ENCODE measurements at regions not wholly inside any gene's neighbourhood (a gene's known extent, or its start where the extent isn't known, plus 50 kb on each side); places are given as distances from the start of the nearest gene placed in this dataset.

GRCh38 chr1:167156466-167156865, 62.6 kb downstream of the STYXL2 start:
- peaks cover under 1 to 15% of the 10 kb centered on the region in 2 donors for H3K27me3 Mint-ChIP-seq
- CTCF ChIA-PET, result interaction anchor here in 1 of 2 donors (0.6 kb wide), 1 partner anchor 95 kb away, joined by 3 read pairs; no protein-coding TSS in a partner anchor
- H3K9me3 Mint-ChIP-seq, result no peaks in the 10 kb centered on the region
- no peak overlapping the region for H3K4me3 Mint-ChIP-seq
- Histone ChIP-seq H3K4me1 (ENCODE audit: control insufficient read depth in 1 of 2, extremely low read depth in 1 of 2, insufficient read depth in 2 of 2, low read length in 2 of 2) (no peaks in the 10 kb centered on the region), H3K27ac (ENCODE audit: low read length) (no peak overlapping the region), H3K36me3 (ENCODE audit: control insufficient read depth in 2 of 2, extremely low read depth in 1 of 2, insufficient read depth in 1 of 2, low read length in 1 of 2) (no peaks in the 10 kb centered on the region), H3K4me3 (ENCODE audit: control insufficient read depth in 1 of 2, extremely low read depth in 1 of 2, low read length in 1 of 2) (no peak overlapping the region), H3K27me3 (replicated peaks in 1 of 2; ENCODE audit: control insufficient read depth in 2 of 2, extremely low read depth in 1 of 2, insufficient read depth in 2 of 2, low read length in 1 of 2) (peaks cover 0 to 6% of the 10 kb centered on the region in 2 experiments), H3K9me3 (no peaks in the 10 kb centered on the region)
- WGBS (ENCODE audit: insufficient coverage), result 98% methylated on average over 3 of the region's 4 CpGs
- ATAC-seq (replicated peaks in 1 of 4) (no peak), DNase-seq (no peak)
- H3K36me3 Mint-ChIP-seq, result no peaks in the 10 kb centered on the region
- peaks cover 0 to 5% (median 2%) of the 10 kb centered on the region in 3 donors for H3K4me1 Mint-ChIP-seq
- POLR2A ChIA-PET, result interaction anchor here in 1 of 2 donors (0.6 kb wide), 1 partner anchor 614 kb away, joined by 7 read pairs; no protein-coding TSS in a partner anchor
- H3K27ac Mint-ChIP-seq, result no peak overlapping the region

DNA sequence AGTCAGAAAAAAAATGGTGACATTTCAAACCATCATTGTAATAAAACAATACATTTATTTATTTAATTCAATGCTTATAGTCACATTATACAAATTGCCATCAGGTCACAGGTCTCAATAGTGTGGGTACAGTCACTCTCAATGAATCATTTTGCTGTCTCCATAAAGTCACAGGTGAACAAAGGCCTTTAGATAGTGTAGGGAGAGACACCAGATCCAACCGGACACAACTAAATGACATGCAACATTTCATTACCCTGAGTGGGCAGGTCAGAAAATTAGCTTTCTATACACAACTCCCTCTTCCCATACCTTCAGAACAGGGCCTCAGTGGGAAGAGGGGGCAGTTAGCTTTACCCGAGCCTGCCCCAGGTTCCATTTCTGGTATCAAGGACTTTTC, 63.2 kb downstream of the STYXL2 start:
- 80% methylated on average over 1 of the region's 2 CpGs for WGBS (ENCODE audit: insufficient coverage)
- ATAC-seq (replicated peaks in 1 of 4) (no peak), DNase-seq (no peak)
- no peak overlapping the region for H3K27ac Mint-ChIP-seq
- Histone ChIP-seq H3K4me1 (ENCODE audit: control insufficient read depth in 1 of 2, extremely low read depth in 1 of 2, insufficient read depth in 2 of 2, low read length in 2 of 2) (no peaks in the 10 kb centered on the region), H3K27ac (ENCODE audit: low read length) (no peak overlapping the region), H3K36me3 (ENCODE audit: control insufficient read depth in 2 of 2, extremely low read depth in 1 of 2, insufficient read depth in 1 of 2, low read length in 1 of 2) (no peaks in the 10 kb centered on the region), H3K9me3 (no peaks in the 10 kb centered on the region), H3K4me3 (ENCODE audit: control insufficient read depth in 1 of 2, extremely low read depth in 1 of 2, low read length in 1 of 2) (no peak overlapping the region), H3K27me3 (replicated peaks in 1 of 2; ENCODE audit: control insufficient read depth in 2 of 2, extremely low read depth in 1 of 2, insufficient read depth in 2 of 2, low read length in 1 of 2) (peaks cover 0 to 4% of the 10 kb centered on the region in 2 experiments)
- peaks cover 0 to 5% (median 2%) of the 10 kb centered on the region in 3 donors for H3K4me1 Mint-ChIP-seq
- no peaks in the 10 kb centered on the region for H3K9me3 Mint-ChIP-seq
- peaks cover 3 to 11% of the 10 kb centered on the region in 2 donors for H3K27me3 Mint-ChIP-seq
- CTCF ChIA-PET, result no interaction called here
- POLR2A ChIA-PET, result no interaction called here
- no peak overlapping the region for H3K4me3 Mint-ChIP-seq
- no peaks in the 10 kb centered on the region for H3K36me3 Mint-ChIP-seq

DNA sequence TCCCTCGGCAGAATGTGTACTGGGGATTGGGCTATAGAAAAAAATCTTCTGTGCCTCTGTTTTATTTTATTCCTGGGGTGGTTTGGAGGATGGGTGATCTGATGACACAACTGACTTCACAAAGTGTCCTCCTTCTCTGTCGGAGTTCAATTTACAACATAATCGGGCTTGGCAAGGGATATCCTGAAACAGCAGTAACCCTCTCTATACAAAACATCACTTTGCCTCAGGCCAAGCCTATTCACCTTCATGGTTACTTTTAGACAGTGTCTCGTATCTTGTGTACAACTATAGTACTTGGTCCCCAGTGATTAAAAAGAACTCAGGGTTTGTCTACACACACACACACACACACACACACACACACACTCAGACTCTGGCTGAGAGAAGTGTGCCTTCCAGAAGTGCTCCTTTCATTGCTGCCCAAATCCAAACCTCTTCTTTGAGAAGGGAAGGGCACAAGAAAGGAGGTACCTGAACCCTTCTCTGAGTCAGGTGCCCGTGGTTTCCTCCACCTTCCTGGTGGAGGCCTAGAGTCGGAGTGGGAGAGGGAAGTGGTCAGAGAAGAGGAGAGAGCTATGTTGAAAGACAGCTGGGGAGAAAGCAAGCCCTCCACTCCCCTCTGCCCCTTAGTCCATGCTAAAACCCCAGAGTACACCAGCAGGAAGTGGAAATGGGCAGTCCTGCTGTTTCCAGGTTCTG, 62.4 kb upstream of the POU2F1 start:
- peaks cover 0 to 3% of the 10 kb centered on the region in 2 experiments for H3K27me3 ChIP-seq (replicated peaks in 1 of 2; ENCODE audit: control insufficient read depth in 2 of 2, extremely low read depth in 1 of 2, insufficient read depth in 2 of 2, low read length in 1 of 2)
- peaks cover 3 to 11% of the 10 kb centered on the region in 2 donors for H3K27me3 Mint-ChIP-seq
- 89% methylated on average over 1 of the region's 6 CpGs for WGBS (ENCODE audit: insufficient coverage)
- H3K36me3 Mint-ChIP-seq, result no peaks in the 10 kb centered on the region
- no peak overlapping the region for H3K27ac Mint-ChIP-seq
- H3K9me3 Mint-ChIP-seq, result no peaks in the 10 kb centered on the region
- ATAC-seq (replicated peaks in 1 of 4), result no peak
- peaks cover 2 to 3% of the 10 kb centered on the region in 2 experiments for H3K4me1 ChIP-seq (ENCODE audit: control insufficient read depth in 1 of 2, extremely low read depth in 1 of 2, insufficient read depth in 2 of 2, low read length in 2 of 2)
- H3K27ac ChIP-seq (ENCODE audit: low read length), result no peak overlapping the region
- H3K4me3 Mint-ChIP-seq, result no peak overlapping the region
- CTCF ChIA-PET, result no interaction called here
- no peaks in the 10 kb centered on the region for H3K9me3 ChIP-seq
- H3K4me3 ChIP-seq (ENCODE audit: control insufficient read depth in 1 of 2, extremely low read depth in 1 of 2, low read length in 1 of 2), result no peak overlapping the region
- H3K4me1 Mint-ChIP-seq, result peaks cover 3 to 4% (median 4%) of the 10 kb centered on the region in 3 donors
- no peaks in the 10 kb centered on the region for H3K36me3 ChIP-seq (ENCODE audit: control insufficient read depth in 2 of 2, extremely low read depth in 1 of 2, insufficient read depth in 1 of 2, low read length in 1 of 2)
- no peak for DNase-seq
- POLR2A ChIA-PET, result no interaction called here

GRCh38 chr1:167158813-167159275, 61.8 kb upstream of the POU2F1 start:
- Histone ChIP-seq H3K27me3 (replicated peaks in 1 of 2; ENCODE audit: control insufficient read depth in 2 of 2, extremely low read depth in 1 of 2, insufficient read depth in 2 of 2, low read length in 1 of 2) (peaks cover 0 to 3% of the 10 kb centered on the region in 2 experiments), H3K4me1 (ENCODE audit: control insufficient read depth in 1 of 2, extremely low read depth in 1 of 2, insufficient read depth in 2 of 2, low read length in 2 of 2) (peaks cover 3 to 5% of the 10 kb centered on the region in 2 experiments), H3K36me3 (ENCODE audit: control insufficient read depth in 2 of 2, extremely low read depth in 1 of 2, insufficient read depth in 1 of 2, low read length in 1 of 2) (no peaks in the 10 kb centered on the region), H3K9me3 (no peaks in the 10 kb centered on the region), H3K27ac (ENCODE audit: low read length) (no peak overlapping the region), H3K4me3 (ENCODE audit: control insufficient read depth in 1 of 2, extremely low read depth in 1 of 2, low read length in 1 of 2) (no peak overlapping the region)
- no peak overlapping the region for H3K4me3 Mint-ChIP-seq
- ChIA-PET POLR2A (no interaction called here), CTCF (no interaction called here)
- peaks cover 9% of the 10 kb centered on the region in 3 donors for H3K4me1 Mint-ChIP-seq
- H3K9me3 Mint-ChIP-seq, result no peaks in the 10 kb centered on the region
- peaks cover 3 to 11% of the 10 kb centered on the region in 2 donors for H3K27me3 Mint-ChIP-seq
- H3K36me3 Mint-ChIP-seq, result no peaks in the 10 kb centered on the region
- no CpG with 5 or more reads among the region's 3 CpGs for WGBS (ENCODE audit: insufficient coverage)
- H3K27ac Mint-ChIP-seq, result no peak overlapping the region
- ATAC-seq (replicated peaks in 1 of 4), result no peak
- no peak for DNase-seq

- Mint-ChIP-seq H3K27ac (no peak overlapping the region), H3K36me3 (no peaks in the 10 kb centered on the region), H3K9me3 (no peaks in the 10 kb centered on the region), H3K27me3 (peaks cover 10 to 11% of the 10 kb centered on the region in 2 donors), H3K4me3 (no peak overlapping the region), H3K4me1 (peaks cover 9 to 13% (median 13%) of the 10 kb centered on the region in 3 donors)
- H3K36me3 ChIP-seq (ENCODE audit: control insufficient read depth in 2 of 2, extremely low read depth in 1 of 2, insufficient read depth in 1 of 2, low read length in 1 of 2), result no peaks in the 10 kb centered on the region
- CTCF ChIA-PET, result interaction anchor here in 1 of 2 donors (0.6 kb wide), 1 partner anchor 14 kb away, joined by 5 read pairs; no protein-coding TSS in a partner anchor
- POLR2A ChIA-PET, result no interaction called here
- ATAC-seq (replicated peaks in 1 of 4) (no peak), DNase-seq (no peak)
- no peak overlapping the region for H3K27ac ChIP-seq (ENCODE audit: low read length)
- peaks cover 3 to 5% of the 10 kb centered on the region in 2 experiments for H3K4me1 ChIP-seq (ENCODE audit: control insufficient read depth in 1 of 2, extremely low read depth in 1 of 2, insufficient read depth in 2 of 2, low read length in 2 of 2)
- no peaks in the 10 kb centered on the region for H3K9me3 ChIP-seq
- H3K4me3 ChIP-seq (ENCODE audit: control insufficient read depth in 1 of 2, extremely low read depth in 1 of 2, low read length in 1 of 2), result no peak overlapping the region
- H3K27me3 ChIP-seq (replicated peaks in 1 of 2; ENCODE audit: control insufficient read depth in 2 of 2, extremely low read depth in 1 of 2, insufficient read depth in 2 of 2, low read length in 1 of 2), result peaks cover 0 to 3% of the 10 kb centered on the region in 2 experiments
- WGBS (ENCODE audit: insufficient coverage), result 94% methylated on average over 3 of the region's 5 CpGs
Measured at GRCh38 chr1:167159782-167160181, 60.9 kb upstream of the POU2F1 start.

GRCh38 chr1:167161242-167161641, 59.4 kb upstream of the POU2F1 start:
- no peak for ATAC-seq (replicated peaks in 1 of 4)
- no peaks in the 10 kb centered on the region for H3K9me3 Mint-ChIP-seq
- peaks cover 10 to 11% of the 10 kb centered on the region in 2 donors for H3K27me3 Mint-ChIP-seq
- WGBS (ENCODE audit: insufficient coverage), result 64% methylated on average over 4 of the region's 5 CpGs
- Histone ChIP-seq H3K36me3 (ENCODE audit: control insufficient read depth in 2 of 2, extremely low read depth in 1 of 2, insufficient read depth in 1 of 2, low read length in 1 of 2) (no peaks in the 10 kb centered on the region), H3K4me3 (ENCODE audit: control insufficient read depth in 1 of 2, extremely low read depth in 1 of 2, low read length in 1 of 2) (no peak overlapping the region), H3K4me1 (ENCODE audit: control insufficient read depth in 1 of 2, extremely low read depth in 1 of 2, insufficient read depth in 2 of 2, low read length in 2 of 2) (peaks cover 3 to 5% of the 10 kb centered on the region in 2 experiments), H3K27ac (ENCODE audit: low read length) (no peak overlapping the region), H3K9me3 (no peaks in the 10 kb centered on the region), H3K27me3 (replicated peaks in 1 of 2; ENCODE audit: control insufficient read depth in 2 of 2, extremely low read depth in 1 of 2, insufficient read depth in 2 of 2, low read length in 1 of 2) (peaks cover 0 to 5% of the 10 kb centered on the region in 2 experiments)
- no peaks in the 10 kb centered on the region for H3K36me3 Mint-ChIP-seq
- DNase-seq, result no peak
- POLR2A ChIA-PET, result no interaction called here
- H3K4me1 Mint-ChIP-seq, result peaks cover 9 to 13% (median 13%) of the 10 kb centered on the region in 3 donors
- no peak overlapping the region for H3K4me3 Mint-ChIP-seq
- CTCF ChIA-PET, result no interaction called here
- H3K27ac Mint-ChIP-seq, result no peak overlapping the region
